Smooth muscle cell (in vitro differentiated cells): ENCODE measurements at regions not wholly inside any gene's neighbourhood (a gene's known extent, or its start where the extent isn't known, plus 50 kb on each side); places are given as distances from the start of the nearest gene placed in this dataset.

Experiments used
- DNase-seq: peaks from one replicate; lab custom pipeline; 2025; ENCODE audit not compliant: unreplicated experiment; lab: John Stamatoyannopoulos, UW
- H2AFZ ChIP-seq: fragments of 200-600 bp; sonication (generic); 2 replicates; pipeline ENCODE4 v1.6.0; 2016; ENCODE audit warnings: antibody characterized with exemption, low read depth, mild to moderate bottlenecking
- H3F3A ChIP-seq: fragments of 200-600 bp; sonication (generic); 2 replicates; pipeline ENCODE4 v1.6.0; 2017; ENCODE audit warnings: antibody characterized with exemption, low read depth
- H3K27ac ChIP-seq: fragments of 200-600 bp; sonication (generic); 2 replicates; pipeline ENCODE4 v1.5.1; 2016; ENCODE audit warnings: low read depth, mild to moderate bottlenecking
- H3K27me3 ChIP-seq: fragments of 200-600 bp; sonication (generic); 2 replicates; pipeline ENCODE4 v1.6.1; 2016; ENCODE audit warnings: low read depth, mild to moderate bottlenecking
- H3K36me3 ChIP-seq: fragments of 200-600 bp; sonication (generic); 2 replicates; pipeline ENCODE4 v1.5.1; 2016; ENCODE audit warnings: low read depth
- H3K4me1 ChIP-seq: fragments of 200-600 bp; sonication (generic); 2 replicates; pipeline ENCODE4 v1.5.1; 2016; ENCODE audit warnings: low read depth
- H3K4me2 ChIP-seq: fragments of 200-600 bp; sonication (generic); 2 replicates; pipeline ENCODE4 v1.6.0; 2016; ENCODE audit warnings: mild to moderate bottlenecking
- H3K4me3 ChIP-seq: fragments of 200-600 bp; sonication (generic); 2 replicates; pipeline ENCODE4 v1.5.1; 2016; ENCODE audit warnings: mild to moderate bottlenecking
- H3K79me2 ChIP-seq: fragments of 200-600 bp; sonication (generic); 2 replicates; pipeline ENCODE4 v1.6.0; 2016; ENCODE audit warnings: low read depth, mild to moderate bottlenecking
- H3K9ac ChIP-seq: fragments of 200-600 bp; sonication (generic); 2 replicates; pipeline ENCODE4 v1.6.0; 2016; ENCODE audit warnings: low read depth
- H3K9me3 ChIP-seq: fragments of 200-600 bp; sonication (generic); replicated peaks from 2 replicates; pipeline ENCODE4 v1.5.1; 2016; ENCODE audit warnings: low read depth
- H4K20me1 ChIP-seq: fragments of 200-600 bp; sonication (generic); 2 replicates; pipeline ENCODE4 v1.6.0; 2016; ENCODE audit warnings: low read depth
- CTCF ChIP-seq: fragments of 200-600 bp; sonication (generic); IDR thresholded peaks from 2 replicates; pipeline ENCODE4 v1.5.1; 2017; ENCODE audit warnings: borderline replicate concordance, mild to moderate bottlenecking, antibody characterized with exemption; ENCODE audit not compliant: insufficient read depth, poor library complexity, severe bottlenecking
- WGBS: methylation state at CpG from one replicate; pipeline ENCODE4 v1.1.7; 2016; ENCODE audit warnings: low lambda C conversion rate; 5-methylcytosine and 5-hydroxymethylcytosine counted together

GRCh38 chr16:48011466-48011865, 144.3 kb downstream of the ABCC12 start:
- H3K36me3 ChIP-seq = no peaks in the 10 kb centered on the region
- H3K9me3 ChIP-seq = no peaks in the 10 kb centered on the region
- H3K79me2 ChIP-seq = no peaks in the 10 kb centered on the region
- H3K4me2 ChIP-seq = no peak overlapping the region
- no peaks in the 10 kb centered on the region for H4K20me1 ChIP-seq
- no peak overlapping the region for H3K9ac ChIP-seq
- no peaks in the 10 kb centered on the region for H3K27me3 ChIP-seq
- H2AFZ ChIP-seq = no peak overlapping the region
- TF ChIP-seq CTCF = no peak
- no peaks in the 10 kb centered on the region for H3F3A ChIP-seq
- H3K27ac ChIP-seq = no peak overlapping the region
- H3K4me1 ChIP-seq = no peaks in the 10 kb centered on the region
- WGBS = 86% methylated on average over 3 of the region's 3 CpGs
- no peak for DNase-seq
- no peak overlapping the region for H3K4me3 ChIP-seq

GRCh38 chr16:48008011-48008525, 147.7 kb downstream of the ABCC12 start:
- Histone ChIP-seq H3K4me1 (peaks cover 10% of the 10 kb centered on the region), H3K79me2 (no peaks in the 10 kb centered on the region), H3K27ac (no peak overlapping the region), H3K9ac (no peak overlapping the region), H3F3A (no peaks in the 10 kb centered on the region), H3K36me3 (no peaks in the 10 kb centered on the region), H3K4me2 (no peak overlapping the region), H3K9me3 (no peaks in the 10 kb centered on the region), H2AFZ (no peak overlapping the region), H3K4me3 (no peak overlapping the region), H4K20me1 (no peaks in the 10 kb centered on the region), H3K27me3 (no peaks in the 10 kb centered on the region)
- 88% methylated on average over 7 of the region's 7 CpGs for WGBS
- no peak for TF ChIP-seq CTCF
- DNase-seq = no peak

- no peaks in the 10 kb centered on the region for H3K36me3 ChIP-seq
- H3K4me2 ChIP-seq = no peak overlapping the region
- no peaks in the 10 kb centered on the region for H3K27me3 ChIP-seq
- peaks cover 10% of the 10 kb centered on the region for H3K4me1 ChIP-seq
- no peak overlapping the region for H3K4me3 ChIP-seq
- H3K9me3 ChIP-seq = no peaks in the 10 kb centered on the region
- no peak overlapping the region for H2AFZ ChIP-seq
- H3K79me2 ChIP-seq = no peaks in the 10 kb centered on the region
- WGBS = 92% methylated on average over 3 of the region's 3 CpGs
- no peak for TF ChIP-seq CTCF
- H3K27ac ChIP-seq = no peak overlapping the region
- no peak for DNase-seq
- H3F3A ChIP-seq = no peaks in the 10 kb centered on the region
- H4K20me1 ChIP-seq = no peaks in the 10 kb centered on the region
- H3K9ac ChIP-seq = no peak overlapping the region
These were observed 151.6 kb downstream of the ABCC12 start for GRCh38 chr16:48004141-48004695.
